ENCODE measurements at regions not wholly inside any gene's neighbourhood (a gene's known extent, or its start where the extent isn't known, plus 50 kb on each side); places are given as distances from the start of the nearest gene placed in this dataset.

DNA sequence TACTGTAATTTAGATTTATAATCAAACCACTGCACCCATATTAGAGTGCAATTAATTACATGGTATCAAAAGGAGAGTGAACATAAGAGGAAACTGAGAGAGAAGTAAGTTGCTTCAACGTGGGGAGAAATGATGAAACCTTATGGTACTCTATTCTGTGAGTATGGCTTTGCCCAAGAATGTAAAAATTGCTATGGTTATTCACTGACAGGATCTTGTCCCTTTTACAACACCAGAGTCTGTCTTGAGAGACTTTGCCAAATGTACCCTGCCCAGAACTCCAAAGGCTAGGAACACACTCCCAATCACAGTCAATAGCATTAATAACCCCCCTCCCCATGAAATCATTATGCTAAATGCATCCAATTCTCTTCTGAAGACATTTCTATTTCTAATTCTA lies 974.8 kb upstream of the POU3F3 start:
- DNase-seq (no peak), ATAC-seq (ENCODE audit: poor library complexity) (no peak)
- Mint-ChIP-seq H3K27me3 (no peaks in the 10 kb centered on the region), H3K27ac (no peak overlapping the region), H3K4me3 (no peak overlapping the region), H3K4me1 (ENCODE audit: low read depth) (no peaks in the 10 kb centered on the region), H3K36me3 (ENCODE audit: low read depth) (no peaks in the 10 kb centered on the region), H3K9me3 (peaks cover 9% of the 10 kb centered on the region)
- Histone ChIP-seq H3K27ac (ENCODE audit: low read depth in 1 of 2, low read length in 2 of 2) (no peak overlapping the region), H3K4me3 (ENCODE audit: low read length) (no peak overlapping the region), H3K27me3 (ENCODE audit: control insufficient read depth in 1 of 2, insufficient read depth in 2 of 2, low read length in 2 of 2) (no peaks in the 10 kb centered on the region), H3K36me3 (ENCODE audit: insufficient read depth, low read length) (no peaks in the 10 kb centered on the region), H3K4me1 (ENCODE audit: insufficient read depth, low read length) (no peaks in the 10 kb centered on the region), H3K9me3 (ENCODE audit: control insufficient read depth in 1 of 2, insufficient read depth in 1 of 2, low read length in 2 of 2) (peaks cover 0 to 5% of the 10 kb centered on the region in 2 experiments)
- ChIA-PET POLR2A (no interaction called here), CTCF (no interaction called here)
- intact Hi-C loops (cut with DNase I, micrococcal nuclease): no loop called here
- no peak for TF ChIP-seq CTCF (IDR thresholded peaks at IDR 0.05)

DNA sequence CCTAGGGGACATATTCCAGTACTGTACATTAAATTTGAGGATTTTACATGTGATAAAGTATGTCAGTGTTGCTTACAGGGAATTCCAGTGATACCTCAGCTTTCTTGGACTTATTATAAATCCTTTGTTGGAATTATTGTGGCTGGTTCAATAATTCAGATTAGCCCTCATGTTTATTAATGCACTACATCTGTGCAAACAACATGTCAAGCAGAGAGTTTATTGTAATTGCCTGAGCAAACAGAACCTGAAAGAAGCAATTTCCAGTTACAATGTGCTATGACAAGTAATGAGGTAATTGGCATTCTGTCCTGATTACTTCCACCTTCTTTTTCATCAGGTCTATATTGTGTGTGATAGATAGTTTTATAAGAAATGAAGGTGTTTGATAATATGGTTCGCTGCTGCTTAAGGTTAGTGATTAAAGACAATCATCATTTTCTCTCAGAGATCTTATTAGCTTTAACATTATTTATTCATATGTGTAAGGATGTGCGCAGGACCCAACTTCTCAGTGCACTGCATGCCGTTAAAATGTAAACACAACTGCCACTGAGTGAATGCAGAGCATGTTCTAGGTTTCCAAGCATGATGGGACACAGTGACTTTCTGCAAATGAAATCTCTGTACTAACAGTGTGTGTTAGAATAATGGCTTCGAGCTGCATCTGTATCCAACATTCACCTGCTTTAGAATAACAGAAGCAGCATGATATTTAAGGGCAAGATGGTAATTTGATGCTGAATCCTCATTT lies 973.7 kb upstream of the POU3F3 start:
- intact Hi-C loops (cut with DNase I, micrococcal nuclease): no loop called here
- Histone ChIP-seq H3K27ac (ENCODE audit: low read depth in 1 of 2, low read length in 2 of 2) (no peak overlapping the region), H3K4me1 (ENCODE audit: insufficient read depth, low read length) (no peaks in the 10 kb centered on the region), H3K27me3 (ENCODE audit: control insufficient read depth in 1 of 2, insufficient read depth in 2 of 2, low read length in 2 of 2) (no peaks in the 10 kb centered on the region), H3K36me3 (ENCODE audit: insufficient read depth, low read length) (no peaks in the 10 kb centered on the region), H3K4me3 (ENCODE audit: low read length) (no peak overlapping the region), H3K9me3 (ENCODE audit: control insufficient read depth in 1 of 2, insufficient read depth in 1 of 2, low read length in 2 of 2) (peaks cover 0 to 5% of the 10 kb centered on the region in 2 experiments)
- CTCF ChIA-PET: no interaction called here
- no peak for ATAC-seq (ENCODE audit: poor library complexity)
- Mint-ChIP-seq H3K36me3 (ENCODE audit: low read depth) (no peaks in the 10 kb centered on the region), H3K4me3 (no peak overlapping the region), H3K9me3 (peaks cover 4% of the 10 kb centered on the region), H3K27ac (no peak overlapping the region), H3K27me3 (no peaks in the 10 kb centered on the region), H3K4me1 (ENCODE audit: low read depth) (no peaks in the 10 kb centered on the region)
- DNase-seq: no peak
- POLR2A ChIA-PET: no interaction called here
- no peak for TF ChIP-seq CTCF (IDR thresholded peaks at IDR 0.05)

- no peaks in the 10 kb centered on the region for H3K27me3 ChIP-seq (ENCODE audit: control insufficient read depth in 1 of 2, insufficient read depth in 2 of 2, low read length in 2 of 2)
- ATAC-seq (ENCODE audit: poor library complexity) (no peak), DNase-seq (no peak)
- CTCF ChIA-PET: no interaction called here
- no peak overlapping the region for H3K4me3 ChIP-seq (ENCODE audit: low read length)
- Mint-ChIP-seq H3K36me3 (ENCODE audit: low read depth) (no peaks in the 10 kb centered on the region), H3K27ac (no peak overlapping the region), H3K27me3 (no peaks in the 10 kb centered on the region), H3K4me3 (no peak overlapping the region), H3K4me1 (ENCODE audit: low read depth) (no peaks in the 10 kb centered on the region), H3K9me3 (peaks cover 3% of the 10 kb centered on the region)
- no peak overlapping the region for H3K27ac ChIP-seq (ENCODE audit: low read depth in 1 of 2, low read length in 2 of 2)
- no peak for TF ChIP-seq CTCF (IDR thresholded peaks at IDR 0.05)
- intact Hi-C loops (cut with DNase I, micrococcal nuclease): no loop called here
- H3K9me3 ChIP-seq (ENCODE audit: control insufficient read depth in 1 of 2, insufficient read depth in 1 of 2, low read length in 2 of 2): peaks cover 0 to 5% of the 10 kb centered on the region in 2 experiments
- POLR2A ChIA-PET: no interaction called here
- no peaks in the 10 kb centered on the region for H3K36me3 ChIP-seq (ENCODE audit: insufficient read depth, low read length)
- H3K4me1 ChIP-seq (ENCODE audit: insufficient read depth, low read length): no peaks in the 10 kb centered on the region
Observed at GRCh38 chr2:103887625-103888024, 966.3 kb upstream of the POU3F3 start.
